Prostate gland (tissue), 2 donors: ENCODE measurements at regions not wholly inside any gene's neighbourhood (a gene's known extent, or its start where the extent isn't known, plus 50 kb on each side); places are given as distances from the start of the nearest gene placed in this dataset.

Source experiments
- DNase-seq: peaks from one replicate; pipeline ENCODE4 v3.0.0-alpha.2; 2019; ENCODE audit warnings: low spot score
- H3K27ac ChIP-seq, 2 donors: fragments of 200-600 bp; sonication (generic); 2 replicates each; pipeline ENCODE4 v1.5.1; 2017 to 2019
- H3K27me3 ChIP-seq: fragments of 200-600 bp; sonication (generic); replicated peaks from 2 replicates; pipeline ENCODE4 v1.5.1; 2019; ENCODE audit not compliant: insufficient read depth
- H3K36me3 ChIP-seq, 2 donors: fragments of 200-600 bp; sonication (generic); 1 replicate in 1 of 2; 2 replicates in 1 of 2; pipeline versions ENCODE4 v1.5.1 to v1.8.1; 2017 to 2019
- H3K4me1 ChIP-seq: fragments of 200-600 bp; sonication (generic); replicated peaks from 2 replicates; pipeline ENCODE4 v1.5.1; 2019
- H3K4me3 ChIP-seq, 2 donors: fragments of 200-600 bp; sonication (generic); 2 replicates each; pipeline ENCODE4 v1.5.1; 2017 to 2019
- H3K9me3 ChIP-seq: fragments of 200-600 bp; sonication (generic); 2 replicates; pipeline ENCODE4 v1.5.1; 2017
- POLR2A ChIP-seq: fragments of 450-650 bp; IDR thresholded peaks from one replicate; pipeline ENCODE4 v1.6.1; 2016; ENCODE audit warnings: antibody characterized with exemption, mild to moderate bottlenecking
- POLR2AphosphoS5 ChIP-seq: sonication (generic); formaldehyde crosslinking; IDR thresholded peaks from one replicate; pipeline ENCODE4 v1.6.1; 2017; ENCODE audit warnings: antibody characterized with exemption
- WGBS: methylation state at CpG from one replicate; pipeline ENCODE4 v1.1.5; 2018; 5-methylcytosine and 5-hydroxymethylcytosine counted together
- intact Hi-C: fragments of 100-400 bp; cut with DNase I; formaldehyde crosslinking; loops from one replicate; pipeline ENCODE4 v1.14.2; 2022
- TF ChIP-seq, protein P1 (sequence below), 4 experiments: fragments of 200-600 bp in 2 of 4; fragments of 450-650 bp in 2 of 4; sonication (generic) in 2 of 4; IDR thresholded peaks; 1 replicate in 3 of 4; 2 replicates in 1 of 4; pipeline ENCODE4 v1.5.1; 2016 to 2019; ENCODE audit warnings: antibody characterized with exemption in 4 of 4, mild to moderate bottlenecking in 2 of 4, moderate library complexity in 2 of 4

DNA sequence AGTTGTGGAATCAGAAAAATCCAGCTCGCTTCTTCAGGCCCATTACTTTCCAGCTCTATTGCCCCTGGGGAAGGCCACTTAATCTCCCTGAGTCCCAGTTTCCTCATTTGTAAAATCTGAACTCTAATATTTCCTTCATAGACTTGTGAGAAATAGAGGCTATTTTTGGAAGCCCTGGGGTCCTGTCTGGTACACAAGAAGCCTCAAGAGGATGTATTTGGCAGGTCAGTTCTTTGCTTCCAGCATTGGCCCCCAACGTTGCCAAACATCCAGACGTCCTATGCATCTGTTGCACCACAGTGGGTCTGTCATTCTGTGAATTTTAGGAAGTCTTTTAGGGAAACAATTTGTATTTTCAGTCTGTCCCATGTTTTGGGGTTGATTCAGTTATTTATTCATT is 525.9 kb downstream of the EBF1 start:
- H3K27ac ChIP-seq = no peak overlapping the region
- H3K4me3 ChIP-seq = no peak overlapping the region
- H3K36me3 ChIP-seq = no peaks in the 10 kb centered on the region
- intact Hi-C loops = no loop called here
- H3K9me3 ChIP-seq = no peaks in the 10 kb centered on the region
- DNase-seq = no peak
- WGBS = 76% methylated on average over 3 of the region's 3 CpGs
- no peak for TF ChIP-seq POLR2A
- TF ChIP-seq POLR2AphosphoS5 = no peak
- TF ChIP-seq, protein P1, sequence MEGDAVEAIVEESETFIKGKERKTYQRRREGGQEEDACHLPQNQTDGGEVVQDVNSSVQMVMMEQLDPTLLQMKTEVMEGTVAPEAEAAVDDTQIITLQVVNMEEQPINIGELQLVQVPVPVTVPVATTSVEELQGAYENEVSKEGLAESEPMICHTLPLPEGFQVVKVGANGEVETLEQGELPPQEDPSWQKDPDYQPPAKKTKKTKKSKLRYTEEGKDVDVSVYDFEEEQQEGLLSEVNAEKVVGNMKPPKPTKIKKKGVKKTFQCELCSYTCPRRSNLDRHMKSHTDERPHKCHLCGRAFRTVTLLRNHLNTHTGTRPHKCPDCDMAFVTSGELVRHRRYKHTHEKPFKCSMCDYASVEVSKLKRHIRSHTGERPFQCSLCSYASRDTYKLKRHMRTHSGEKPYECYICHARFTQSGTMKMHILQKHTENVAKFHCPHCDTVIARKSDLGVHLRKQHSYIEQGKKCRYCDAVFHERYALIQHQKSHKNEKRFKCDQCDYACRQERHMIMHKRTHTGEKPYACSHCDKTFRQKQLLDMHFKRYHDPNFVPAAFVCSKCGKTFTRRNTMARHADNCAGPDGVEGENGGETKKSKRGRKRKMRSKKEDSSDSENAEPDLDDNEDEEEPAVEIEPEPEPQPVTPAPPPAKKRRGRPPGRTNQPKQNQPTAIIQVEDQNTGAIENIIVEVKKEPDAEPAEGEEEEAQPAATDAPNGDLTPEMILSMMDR (IDR thresholded peaks at IDR 0.05) = no peak
- no peaks in the 10 kb centered on the region for H3K27me3 ChIP-seq
- no peaks in the 10 kb centered on the region for H3K4me1 ChIP-seq

DNA sequence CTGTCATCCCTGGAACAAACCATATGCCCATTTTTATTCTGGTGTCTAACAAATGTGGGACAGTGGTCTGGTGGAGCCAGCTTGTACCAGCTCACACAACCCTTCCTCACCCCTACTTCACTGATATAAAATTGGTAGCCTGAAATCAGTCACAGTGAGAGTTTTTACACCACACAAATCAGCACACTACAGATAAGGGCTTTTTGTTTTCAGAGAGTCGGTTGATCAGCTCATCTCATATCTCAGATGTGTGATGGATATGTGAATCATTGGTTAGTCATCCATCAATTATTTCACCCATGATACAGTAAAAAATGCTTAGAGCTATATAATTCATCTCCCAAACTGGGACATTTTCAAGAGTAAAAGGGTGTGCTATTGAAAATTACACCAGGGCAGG is 529.2 kb downstream of the EBF1 start:
- H3K27ac ChIP-seq = no peak overlapping the region
- intact Hi-C loops = no loop called here
- H3K36me3 ChIP-seq = no peaks in the 10 kb centered on the region
- no peaks in the 10 kb centered on the region for H3K4me1 ChIP-seq
- no peak for TF ChIP-seq POLR2AphosphoS5
- H3K9me3 ChIP-seq = no peaks in the 10 kb centered on the region
- WGBS = 82% methylated on average over 1 of the region's 1 CpG
- no peak overlapping the region for H3K4me3 ChIP-seq
- H3K27me3 ChIP-seq = no peaks in the 10 kb centered on the region
- DNase-seq = no peak

- no peaks in the 10 kb centered on the region for H3K27me3 ChIP-seq
- H3K4me3 ChIP-seq = no peak overlapping the region
- no peaks in the 10 kb centered on the region for H3K36me3 ChIP-seq
- intact Hi-C loops = no loop called here
- 74% methylated on average over 4 of the region's 4 CpGs for WGBS
- no peaks in the 10 kb centered on the region for H3K4me1 ChIP-seq
- H3K9me3 ChIP-seq = no peaks in the 10 kb centered on the region
- no peak overlapping the region for H3K27ac ChIP-seq
- TF ChIP-seq, protein P1 (IDR thresholded peaks at IDR 0.05) = no peak
- TF ChIP-seq POLR2A (no peak), POLR2AphosphoS5 (no peak)
- no peak for DNase-seq
Observed at GRCh38 chr5:158569534-158569933, 530.2 kb downstream of the EBF1 start.

DNA sequence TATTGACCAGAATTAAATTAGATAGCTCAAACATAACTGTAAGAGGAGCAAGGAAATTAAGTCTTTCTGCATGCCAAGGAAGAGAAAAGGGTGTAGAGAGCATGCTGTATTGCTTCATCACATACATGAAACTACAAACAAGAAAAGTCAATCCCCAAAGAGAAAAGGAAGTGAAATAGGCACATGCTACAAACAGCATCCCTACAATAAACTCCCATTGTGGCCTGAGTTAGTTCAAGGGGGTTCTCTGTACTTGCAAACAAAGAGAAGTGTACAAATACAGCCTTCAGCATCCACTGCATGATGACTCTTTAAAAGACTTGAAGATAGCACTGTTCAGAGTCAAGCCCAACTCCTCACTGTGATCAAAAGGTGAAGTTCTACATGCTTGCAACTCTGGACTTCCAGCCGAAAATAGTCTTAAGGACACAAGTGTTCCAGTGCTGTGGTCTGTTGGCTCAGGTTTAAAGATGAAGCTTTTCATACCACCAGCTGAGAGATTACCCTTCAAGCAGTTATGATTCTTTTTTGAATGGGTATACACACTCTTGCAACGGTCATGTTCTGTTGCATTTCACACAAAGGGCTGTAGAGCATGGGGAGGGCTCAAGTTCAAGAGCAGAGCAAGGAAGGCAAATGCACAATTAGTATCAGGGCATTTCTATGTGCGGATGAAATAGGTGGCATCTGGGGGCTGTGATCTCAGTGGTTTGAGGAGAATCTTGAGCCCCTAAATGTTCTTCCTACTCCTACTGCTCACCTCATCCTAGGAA is 534.5 kb downstream of the EBF1 start:
- Histone ChIP-seq H3K27ac (no peak overlapping the region), H3K9me3 (no peaks in the 10 kb centered on the region), H3K36me3 (no peaks in the 10 kb centered on the region), H3K4me1 (no peaks in the 10 kb centered on the region), H3K27me3 (no peaks in the 10 kb centered on the region), H3K4me3 (no peak overlapping the region)
- no peak for TF ChIP-seq POLR2AphosphoS5
- TF ChIP-seq POLR2A = no peak
- TF ChIP-seq, protein P1 (IDR thresholded peaks at IDR 0.05) = no peak
- WGBS = 74% methylated on average over 3 of the region's 3 CpGs
- no peak for DNase-seq
- intact Hi-C loops = no loop called here

DNA sequence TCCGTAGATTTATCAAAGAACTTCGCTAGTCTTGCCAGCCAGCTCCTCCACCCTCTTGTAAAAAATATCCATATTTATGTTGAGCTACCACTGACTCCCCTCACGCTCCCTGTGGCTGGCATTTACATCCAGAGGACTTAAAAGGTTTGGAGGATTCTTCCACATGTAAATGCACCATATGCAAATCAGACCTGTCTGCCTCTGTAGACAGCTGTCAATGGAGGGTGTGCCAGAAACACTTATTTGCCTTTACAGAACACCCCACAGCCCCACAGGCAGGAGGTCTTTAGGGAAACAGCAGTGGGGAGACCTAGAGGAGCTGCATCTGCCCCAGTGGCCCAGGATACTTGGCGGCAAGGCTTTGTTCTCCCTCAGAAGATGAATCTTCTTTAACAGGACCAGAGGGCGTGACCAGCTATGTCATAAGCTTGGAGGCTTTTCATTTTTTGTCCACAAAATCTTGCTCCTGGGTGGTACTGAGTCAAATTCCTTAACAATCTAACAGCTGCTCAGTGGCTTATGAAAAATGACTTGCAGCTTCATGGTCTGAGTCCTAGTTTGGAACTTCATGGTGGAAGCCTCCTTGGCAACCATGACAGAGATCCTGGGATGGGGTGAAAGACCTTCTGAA is 535.8 kb downstream of the EBF1 start:
- TF ChIP-seq POLR2A (no peak), POLR2AphosphoS5 (no peak)
- TF ChIP-seq, protein P1 (IDR thresholded peaks at IDR 0.05) = no peak
- H3K36me3 ChIP-seq = no peaks in the 10 kb centered on the region
- no peak for DNase-seq
- H3K4me1 ChIP-seq = no peaks in the 10 kb centered on the region
- no peaks in the 10 kb centered on the region for H3K9me3 ChIP-seq
- intact Hi-C loops = no loop called here
- 93% methylated on average over 5 of the region's 5 CpGs for whole genome bisulfite sequencing
- no peaks in the 10 kb centered on the region for H3K27me3 ChIP-seq
- H3K4me3 ChIP-seq = no peak overlapping the region
- no peak overlapping the region for H3K27ac ChIP-seq
